ENCODE measurements at regions not wholly inside any gene's neighbourhood (a gene's known extent, or its start where the extent isn't known, plus 50 kb on each side); places are given as distances from the start of the nearest gene placed in this dataset.
"Not testable (repeated sequence)": the region's sequence is repeated elsewhere in the genome, so short reads cannot be mapped to it uniquely, and the experiment has no call there.

GRCh38 chr11:24412722-24413121 is 84.1 kb upstream of the LUZP2 start:
- in situ Hi-C loops (cut with HindIII; ENCODE audit: low pct_ligation_motif_present, low pct_unique_long_range_greater_than_20kb, low sequenced_read_pairs) = no loop called here
- no peak for DNase-seq

GRCh38 chr11:24413391-24413790 is 83.5 kb upstream of the LUZP2 start:
- DNase-seq = no peak
- in situ Hi-C loops (cut with HindIII; ENCODE audit: low pct_ligation_motif_present, low pct_unique_long_range_greater_than_20kb, low sequenced_read_pairs) = no loop called here

- DNase-seq; in situ Hi-C loops (cut with HindIII; ENCODE audit: low pct_ligation_motif_present, low pct_unique_long_range_greater_than_20kb, low sequenced_read_pairs): not testable (repeated sequence)
Measured at GRCh38 chr11:24415955-24416636, 80.8 kb upstream of the LUZP2 start.

GRCh38 chr11:24421766-24422165 is 75.1 kb upstream of the LUZP2 start:
- DNase-seq = no peak
- in situ Hi-C loops (cut with HindIII; ENCODE audit: low pct_ligation_motif_present, low pct_unique_long_range_greater_than_20kb, low sequenced_read_pairs) = no loop called here

DNA sequence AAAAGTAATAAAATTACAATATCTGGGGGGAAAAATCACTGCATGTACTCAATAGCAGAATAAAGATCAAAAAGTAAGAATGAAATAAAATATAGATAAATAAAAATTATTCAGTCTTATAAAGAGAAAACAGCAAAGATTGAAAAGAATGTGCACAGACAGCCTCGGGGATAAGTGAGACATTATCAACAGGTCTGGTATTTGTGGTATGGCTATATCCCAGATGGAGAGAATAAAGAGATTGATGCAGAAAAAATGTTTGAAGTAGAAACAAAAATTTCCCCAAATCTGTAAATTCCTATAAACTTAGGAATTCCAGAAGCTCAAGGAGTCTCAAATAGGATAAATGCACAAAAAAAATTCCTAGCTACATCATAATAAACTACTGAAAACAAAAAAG is 74.5 kb upstream of the LUZP2 start:
- in situ Hi-C loops (cut with HindIII; ENCODE audit: low pct_ligation_motif_present, low pct_unique_long_range_greater_than_20kb, low sequenced_read_pairs) = no loop called here
- no peak for DNase-seq

DNA sequence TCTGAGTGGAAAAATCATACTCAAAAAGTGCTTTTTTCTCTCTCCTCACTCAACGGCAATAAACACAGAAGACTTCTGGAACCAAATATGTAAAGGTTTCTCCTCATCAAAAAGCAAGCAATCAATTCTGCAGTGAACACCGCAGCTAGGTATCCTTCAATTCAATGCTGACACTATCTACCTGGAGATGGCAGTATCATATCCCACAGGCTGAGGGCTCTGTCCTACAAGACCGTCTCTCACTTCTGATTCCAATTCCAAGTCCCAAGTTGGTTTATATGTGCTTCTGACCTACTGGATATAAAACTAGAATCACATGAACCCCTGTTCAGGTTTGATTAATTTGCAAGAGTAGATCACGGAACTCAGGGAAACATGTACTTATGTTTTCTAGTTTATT is 59.7 kb upstream of the LUZP2 start:
- in situ Hi-C loops (cut with HindIII; ENCODE audit: low pct_ligation_motif_present, low pct_unique_long_range_greater_than_20kb, low sequenced_read_pairs) = no loop called here
- no peak for DNase-seq

Measured in ACHN (cell line).